ENCODE measurements at regions not wholly inside any gene's neighbourhood (a gene's known extent, or its start where the extent isn't known, plus 50 kb on each side); places are given as distances from the start of the nearest gene placed in this dataset.
A peak's percentile ranks its signal among the peaks of the same experiment; 100 is the strongest.

DNA sequence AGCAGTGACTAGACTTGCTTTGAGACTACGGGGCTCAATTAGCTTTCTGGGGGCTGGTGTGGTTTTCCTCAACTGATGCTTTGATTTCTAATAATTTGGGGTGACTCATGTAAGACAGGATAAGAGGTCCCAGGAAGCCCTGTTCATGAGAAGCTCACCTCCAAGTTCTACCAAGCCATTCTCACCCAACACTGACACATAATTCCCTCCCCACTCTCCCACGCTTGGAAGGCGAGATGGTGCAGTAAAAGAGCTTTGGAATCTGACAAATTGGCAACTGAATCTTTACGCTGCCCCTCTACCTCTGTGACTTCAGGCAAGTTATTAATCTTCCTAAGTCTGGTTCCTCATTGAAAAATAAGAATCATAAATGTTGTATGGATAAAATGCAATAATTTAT is 299.1 kb upstream of the DUSP10 start:
- ATAC-seq (no peak), DNase-seq (ENCODE audit: low spot score) (no peak)
- intact Hi-C loops (cut with DNase I): no loop called here

DNA sequence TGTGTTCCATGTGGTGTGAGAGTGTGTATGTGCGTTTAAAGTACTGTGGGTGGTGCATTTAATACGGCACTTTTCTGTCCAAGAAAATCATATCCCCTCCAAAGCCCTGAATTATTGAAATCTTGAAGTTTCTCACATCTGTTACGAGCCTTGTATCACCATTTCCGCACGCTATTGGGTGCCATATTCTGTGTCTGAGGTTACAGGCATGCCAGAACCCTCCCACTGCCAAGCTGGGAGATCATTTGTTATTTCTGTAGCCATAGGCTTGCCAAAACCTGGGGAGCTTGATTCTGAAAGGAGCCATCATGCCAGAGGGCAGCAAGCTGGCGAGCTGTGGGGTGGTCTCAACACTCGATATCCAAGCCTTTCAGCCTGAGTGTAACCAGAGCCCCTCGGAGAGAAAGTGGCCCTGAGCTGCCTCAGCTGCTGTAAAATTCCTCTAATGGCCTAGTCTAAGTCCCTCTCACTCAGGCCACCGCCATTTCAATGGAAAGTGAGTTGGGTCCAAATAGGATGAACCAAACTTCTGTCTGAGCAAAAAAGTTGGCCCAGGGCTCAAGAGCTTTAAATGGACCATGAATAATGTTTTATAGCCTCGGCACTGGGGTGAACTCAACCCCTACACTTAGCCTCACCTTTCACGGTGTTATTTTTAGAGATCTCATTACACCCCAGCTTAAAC is 298.4 kb upstream of the DUSP10 start:
- intact Hi-C loops (cut with DNase I): no loop called here
- ATAC-seq (no peak), DNase-seq (ENCODE audit: low spot score) (no peak)

DNA sequence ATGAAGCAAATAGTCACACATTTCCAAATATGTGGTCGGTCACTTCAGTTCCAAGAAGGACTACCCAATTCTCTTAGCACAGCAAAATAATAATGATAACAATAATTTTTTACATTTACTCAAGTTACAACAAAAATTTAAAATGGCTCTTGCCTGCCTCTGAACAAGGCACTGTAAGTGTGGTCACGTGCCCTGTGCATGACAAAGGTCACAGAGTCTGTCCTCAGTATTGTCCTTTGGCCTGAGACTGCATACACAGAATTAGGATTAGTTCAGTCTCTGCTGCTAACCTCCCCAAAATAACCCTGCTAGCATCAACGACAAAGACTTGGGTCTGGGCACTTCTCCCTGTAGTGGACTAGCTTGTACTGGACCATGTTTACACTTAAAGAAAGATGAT is 297.1 kb upstream of the DUSP10 start:
- DNase-seq (ENCODE audit: low spot score) (no peak), ATAC-seq (no peak)
- intact Hi-C loops (cut with DNase I): no loop called here

DNA sequence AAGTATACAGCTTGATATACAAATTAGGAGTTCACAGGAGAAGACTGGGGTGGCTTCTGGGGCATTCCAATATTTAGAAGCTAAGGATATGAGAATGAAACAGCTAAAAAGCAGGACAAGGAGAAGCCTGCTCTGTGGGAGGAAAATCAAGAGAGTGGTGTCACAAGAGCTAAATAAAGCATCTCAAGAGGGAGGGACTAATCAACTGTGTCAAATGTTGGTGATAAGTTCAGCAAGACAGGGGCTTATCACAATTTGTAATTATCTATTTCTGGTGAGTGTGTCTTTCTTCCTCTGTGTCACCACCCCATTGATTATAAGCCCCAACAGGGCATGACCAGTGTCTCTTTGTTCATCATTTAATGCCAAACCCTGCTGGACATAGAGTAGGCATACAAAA is 295.8 kb upstream of the DUSP10 start:
- ATAC-seq: no peak
- intact Hi-C loops (cut with DNase I): no loop called here
- no peak for DNase-seq (ENCODE audit: low spot score)

DNA sequence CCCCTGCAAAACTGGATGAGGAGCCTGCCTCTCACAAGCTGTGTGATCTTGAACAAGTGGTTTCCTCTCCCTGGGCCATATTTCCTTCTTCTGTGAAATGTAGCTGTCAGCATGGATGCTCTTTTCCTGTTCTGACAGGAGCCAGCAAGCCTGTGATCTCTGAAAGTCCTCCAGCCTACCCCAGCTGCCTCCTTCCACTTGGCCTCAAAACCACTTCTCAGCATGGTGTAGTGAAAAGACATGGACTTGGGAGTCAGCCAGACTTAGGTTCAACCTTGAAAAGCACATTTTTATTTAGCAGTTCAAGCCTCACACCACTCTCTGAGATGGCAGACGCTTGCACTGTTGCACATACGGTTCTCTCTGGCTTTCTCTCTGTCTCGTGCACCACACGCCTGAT is 292.9 kb upstream of the DUSP10 start:
- no peak for DNase-seq (ENCODE audit: low spot score)
- no peak for ATAC-seq
- intact Hi-C loops (cut with DNase I): no loop called here

DNA sequence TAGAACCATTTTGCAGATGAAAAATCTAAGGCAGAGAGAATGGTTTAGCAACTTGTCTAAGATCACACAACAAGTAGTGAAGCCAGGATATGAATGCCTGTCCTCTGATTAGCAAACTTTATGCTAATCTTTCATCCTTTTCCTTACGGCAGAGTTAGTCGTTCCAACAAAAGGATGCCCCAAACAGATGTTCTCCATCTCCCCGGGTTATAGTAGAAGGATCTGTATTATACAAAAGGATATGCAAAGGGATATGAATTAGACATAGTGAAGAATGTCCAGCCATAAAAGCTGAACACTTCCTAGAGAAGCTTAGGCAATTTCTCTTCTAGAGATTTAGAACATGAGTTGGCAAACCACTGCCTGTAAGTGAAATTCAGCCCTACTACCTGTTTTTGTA is 291.6 kb upstream of the DUSP10 start:
- intact Hi-C loops (cut with DNase I): no loop called here
- ATAC-seq (no peak), DNase-seq (ENCODE audit: low spot score) (no peak)

DNA sequence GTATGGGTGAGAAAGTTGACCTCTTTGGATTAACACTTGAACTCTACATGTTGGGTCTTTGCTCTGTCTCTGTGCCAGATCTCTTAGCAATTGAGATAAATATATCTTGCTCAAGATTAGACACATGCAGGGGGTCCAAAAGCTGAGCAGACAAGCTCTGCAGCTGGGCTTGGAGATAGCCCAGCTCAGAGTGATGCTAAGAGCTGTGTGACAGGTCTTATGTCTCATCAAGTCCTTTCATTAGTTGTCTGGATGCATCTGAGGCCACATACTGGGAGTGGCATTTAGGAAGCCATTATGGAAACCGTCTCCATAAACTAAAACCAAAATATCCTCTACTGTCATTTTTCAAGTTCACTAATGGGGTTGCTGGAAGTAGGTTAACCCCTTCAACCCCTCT is 289.4 kb upstream of the DUSP10 start:
- intact Hi-C loops (cut with DNase I): no loop called here
- DNase-seq (ENCODE audit: low spot score) (no peak), ATAC-seq (no peak)

DNA sequence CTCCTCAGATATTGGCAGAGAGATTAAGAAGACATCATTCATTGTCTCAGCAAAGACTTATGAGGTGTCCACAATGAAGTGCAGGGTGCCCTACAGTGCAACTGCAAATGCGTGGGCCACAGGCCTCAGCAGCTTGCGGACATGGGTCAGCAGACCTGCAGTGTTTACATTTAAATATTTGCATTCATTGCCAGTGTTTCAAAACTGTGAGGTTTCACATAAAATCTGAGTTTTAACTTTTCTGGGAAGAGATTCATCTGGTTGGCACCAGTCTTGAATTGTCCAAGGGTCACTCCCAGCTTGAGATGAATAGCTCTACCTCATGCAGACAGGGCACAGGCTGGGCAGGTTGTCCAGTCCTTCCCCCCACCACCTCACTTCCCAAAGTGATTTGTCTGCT is 286.8 kb upstream of the DUSP10 start:
- ATAC-seq (no peak), DNase-seq (ENCODE audit: low spot score) (no peak)
- intact Hi-C loops (cut with DNase I): no loop called here

DNA sequence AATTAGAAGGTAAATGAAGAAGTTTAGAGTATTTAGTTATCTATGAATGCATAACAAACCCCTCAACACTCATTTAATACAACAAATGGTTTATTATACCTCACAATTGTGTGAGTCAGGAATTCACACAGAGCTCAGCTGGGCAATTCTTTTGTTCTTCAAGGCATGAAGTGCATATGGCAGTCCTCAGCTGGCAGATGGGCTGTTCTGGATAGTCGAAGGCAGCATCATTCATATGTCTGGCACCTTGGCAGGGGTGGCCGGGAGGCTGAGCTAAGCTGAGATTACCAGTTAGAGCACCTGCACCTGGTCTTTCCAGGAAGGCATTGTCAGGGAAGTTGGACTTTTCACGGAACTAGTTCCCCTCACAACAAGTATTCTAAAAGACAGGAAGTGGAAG is 286.2 kb upstream of the DUSP10 start:
- DNase-seq (ENCODE audit: low spot score) (no peak), ATAC-seq (no peak)
- intact Hi-C loops (cut with DNase I): no loop called here

DNA sequence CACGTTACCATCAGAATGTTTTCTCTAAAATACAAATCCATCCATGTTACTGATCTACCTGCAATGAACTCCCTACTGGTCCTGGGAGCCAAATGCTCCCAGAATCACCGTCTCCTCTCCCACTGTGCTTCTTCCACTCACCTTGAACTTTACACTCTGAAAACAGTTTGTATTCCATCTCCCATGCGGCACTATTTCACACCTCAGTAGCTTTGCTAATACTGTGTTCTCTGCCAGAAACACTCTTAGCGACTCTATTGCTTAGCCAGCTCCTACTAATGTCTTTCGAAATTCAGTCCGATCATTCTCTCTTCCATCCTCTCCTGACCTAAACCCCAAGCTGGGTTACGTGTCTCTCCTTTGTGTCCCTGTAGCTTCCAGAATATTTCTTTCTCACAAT is 284.4 kb upstream of the DUSP10 start:
- DNase-seq (ENCODE audit: low spot score) (no peak), ATAC-seq (no peak)
- intact Hi-C loops (cut with DNase I): no loop called here

DNA sequence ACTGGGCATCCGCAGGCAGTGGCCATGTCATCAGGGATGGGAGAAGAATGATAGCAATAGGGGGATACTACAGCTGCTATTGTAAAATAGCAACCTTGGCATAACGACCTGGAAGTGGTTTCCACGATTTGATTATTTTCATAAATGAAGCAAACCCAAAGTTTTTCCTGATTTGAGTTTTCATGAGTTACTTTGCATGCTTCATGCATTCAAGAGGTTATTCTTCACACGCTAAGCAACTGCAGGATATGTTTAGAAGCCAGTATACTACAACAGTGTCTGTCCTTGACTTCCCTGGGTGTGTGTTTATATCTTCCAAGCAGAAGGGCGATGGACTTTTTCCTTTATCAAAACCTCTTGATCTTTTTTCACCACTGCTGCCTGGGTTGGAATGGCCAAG is 281.1 kb upstream of the DUSP10 start:
- ATAC-seq: no peak
- intact Hi-C loops (cut with DNase I): no loop called here
- no peak for DNase-seq (ENCODE audit: low spot score)

DNA sequence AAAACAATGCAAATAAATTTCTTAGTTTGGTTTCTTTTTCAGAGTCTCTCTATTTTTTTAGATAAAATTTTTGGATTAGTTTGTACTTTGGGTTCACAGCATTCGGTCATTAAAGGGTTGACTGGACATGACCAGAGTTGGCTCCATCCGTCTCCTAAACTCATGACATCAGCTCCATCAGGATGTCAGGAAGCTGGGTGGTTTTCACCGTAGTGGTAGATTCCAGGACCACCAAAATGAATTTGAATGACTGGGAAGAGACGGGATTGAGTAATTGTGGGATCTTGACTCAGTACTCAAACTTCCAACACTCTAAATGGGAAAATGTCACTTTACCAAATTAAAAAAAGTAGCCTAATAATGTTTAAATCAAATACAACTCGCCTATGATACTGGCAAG is 279.2 kb upstream of the DUSP10 start:
- intact Hi-C loops (cut with DNase I): no loop called here
- DNase-seq (ENCODE audit: low spot score): no peak
- ATAC-seq: no peak

DNA sequence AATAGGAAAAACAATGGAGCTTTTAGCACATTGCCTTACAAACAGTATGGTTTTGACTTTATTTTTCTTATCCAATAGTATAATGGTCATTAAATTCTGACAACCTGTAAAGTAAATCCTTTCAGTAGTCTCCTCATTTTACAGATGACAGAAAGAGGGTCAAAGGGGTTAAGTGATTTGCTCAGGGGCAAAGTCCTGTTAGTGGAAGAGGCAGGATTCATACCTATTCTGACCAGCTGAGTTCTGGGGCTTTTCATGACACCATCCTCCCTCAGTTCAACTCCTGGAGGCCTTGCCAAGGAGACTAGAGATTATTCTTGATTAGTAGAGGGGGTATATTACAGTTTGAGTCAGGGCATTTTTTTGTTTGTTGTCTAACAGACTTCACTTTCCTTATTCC is 278.7 kb upstream of the DUSP10 start:
- ATAC-seq: no peak
- DNase-seq (ENCODE audit: low spot score): no peak
- intact Hi-C loops (cut with DNase I): no loop called here

DNA sequence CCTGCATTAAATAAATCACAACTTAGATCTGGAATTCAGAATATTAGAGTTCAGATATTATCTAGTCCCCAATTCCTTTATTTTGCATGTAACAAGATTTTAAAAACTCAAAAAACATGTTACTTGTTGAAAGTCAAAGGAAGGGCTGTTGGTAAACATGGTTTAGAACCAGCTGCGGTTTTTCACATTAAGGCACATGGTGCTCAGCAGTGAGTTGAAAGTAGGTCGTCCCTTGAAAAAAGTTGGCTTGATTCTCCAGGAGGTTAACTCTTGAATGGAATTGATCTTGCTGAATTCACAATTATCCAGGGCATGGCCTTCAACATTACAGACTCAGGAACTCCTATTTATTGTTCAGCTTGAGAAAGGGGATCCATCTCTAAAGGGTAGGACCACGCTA is 277.1 kb upstream of the DUSP10 start:
- DNase-seq (ENCODE audit: low spot score) (no peak), ATAC-seq (no peak)
- intact Hi-C loops (cut with DNase I): no loop called here

DNA sequence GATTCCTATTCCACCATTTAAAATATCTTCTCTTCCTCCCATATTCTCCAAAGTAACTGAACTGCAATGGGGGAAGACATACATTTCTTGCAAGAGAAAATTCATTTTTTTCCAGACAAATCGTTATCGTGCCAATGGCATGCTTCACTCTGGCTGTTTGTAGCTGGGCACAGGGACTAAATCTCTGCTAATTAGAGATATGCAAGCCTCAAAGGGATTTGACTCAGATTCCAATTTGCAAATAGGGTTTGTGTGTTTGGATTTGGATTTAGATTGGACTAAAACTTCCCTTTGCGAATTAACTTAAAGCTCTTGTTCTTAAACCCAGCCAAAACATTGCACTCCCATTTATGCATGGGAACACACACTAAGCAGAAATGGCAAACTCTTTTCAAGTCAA is 276.2 kb upstream of the DUSP10 start:
- ATAC-seq (no peak), DNase-seq (ENCODE audit: low spot score) (no peak)
- intact Hi-C loops (cut with DNase I): no loop called here

DNA sequence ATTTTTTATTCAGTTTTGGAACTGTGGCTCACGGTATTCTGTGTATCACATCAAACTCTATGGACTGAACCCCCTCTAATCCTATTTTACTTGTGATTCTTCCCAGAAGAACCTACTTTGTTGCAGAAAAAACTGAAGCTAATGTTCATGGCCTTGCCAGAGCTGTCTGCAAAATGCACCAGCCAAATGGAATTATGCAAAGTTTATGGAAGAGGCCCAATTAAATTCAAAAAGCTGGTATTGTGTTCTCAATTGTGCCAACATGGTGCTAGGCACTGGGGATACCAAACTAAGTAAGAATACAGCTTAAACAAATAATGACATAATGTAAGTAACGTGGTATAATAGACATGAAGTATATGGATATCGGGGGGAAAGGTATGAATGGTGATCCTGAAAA is 273.8 kb upstream of the DUSP10 start:
- intact Hi-C loops (cut with DNase I): no loop called here
- DNase-seq (ENCODE audit: low spot score) (no peak), ATAC-seq (no peak)

DNA sequence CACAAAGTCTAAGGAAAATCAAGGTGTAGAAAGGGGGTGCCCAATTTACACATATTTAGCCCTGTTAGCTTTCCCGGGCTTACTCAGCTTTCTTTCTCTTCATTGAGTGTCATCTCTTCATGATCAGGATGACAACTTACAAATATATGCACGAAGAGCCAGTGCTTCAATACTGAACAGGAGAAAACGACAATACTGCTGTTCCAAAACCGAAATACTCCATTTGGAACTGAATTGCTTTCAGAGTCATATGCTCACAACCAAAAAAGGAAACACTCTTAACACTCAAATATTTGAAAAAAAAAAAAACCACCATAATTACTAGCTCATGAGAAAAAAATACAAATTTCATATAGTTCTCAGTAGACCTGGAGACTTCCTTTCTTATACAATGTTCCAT is 272.1 kb upstream of the DUSP10 start:
- DNase-seq (ENCODE audit: low spot score): no peak
- no peak for ATAC-seq
- intact Hi-C loops (cut with DNase I): no loop called here

DNA sequence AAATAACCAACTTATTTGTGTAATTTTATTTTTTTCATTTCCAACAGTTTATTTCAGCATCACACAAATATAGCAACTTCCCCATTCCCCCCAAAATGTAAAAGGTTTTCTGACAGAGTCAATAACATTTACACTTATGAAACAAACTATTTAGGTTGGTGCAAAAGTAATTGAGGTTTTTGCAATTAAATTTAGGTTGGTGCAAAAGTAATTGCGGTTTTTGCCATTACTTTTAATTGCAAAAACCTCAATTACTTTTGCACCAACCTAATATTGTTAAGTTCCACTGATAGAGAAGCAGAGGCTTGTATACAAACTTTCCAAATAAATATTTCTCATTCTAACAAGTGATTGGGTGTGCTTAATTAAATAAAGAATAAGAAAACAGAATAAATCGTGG is 270.9 kb upstream of the DUSP10 start:
- DNase-seq (ENCODE audit: low spot score): no peak
- ATAC-seq: no peak
- intact Hi-C loops (cut with DNase I): no loop called here

DNA sequence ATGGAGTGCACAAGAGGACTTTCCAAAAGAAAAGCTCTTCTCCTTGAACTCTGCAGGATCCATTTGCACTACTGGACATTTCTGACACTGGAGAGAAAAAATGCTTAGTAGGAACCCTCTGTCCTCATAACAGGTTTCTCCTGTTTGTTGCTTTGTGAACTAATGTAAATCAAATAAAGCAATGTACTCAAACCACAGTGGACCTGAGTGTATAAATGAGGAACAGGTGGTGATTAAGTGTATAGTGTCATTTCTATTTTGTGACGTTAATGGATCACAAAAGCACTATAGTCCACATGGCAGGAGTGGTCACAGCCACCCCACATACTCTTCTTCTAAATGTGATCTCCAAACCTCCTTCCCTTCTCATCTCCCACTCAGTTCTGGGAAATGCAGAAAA is 268.4 kb upstream of the DUSP10 start:
- DNase-seq (ENCODE audit: low spot score): no peak
- no peak for ATAC-seq

DNA sequence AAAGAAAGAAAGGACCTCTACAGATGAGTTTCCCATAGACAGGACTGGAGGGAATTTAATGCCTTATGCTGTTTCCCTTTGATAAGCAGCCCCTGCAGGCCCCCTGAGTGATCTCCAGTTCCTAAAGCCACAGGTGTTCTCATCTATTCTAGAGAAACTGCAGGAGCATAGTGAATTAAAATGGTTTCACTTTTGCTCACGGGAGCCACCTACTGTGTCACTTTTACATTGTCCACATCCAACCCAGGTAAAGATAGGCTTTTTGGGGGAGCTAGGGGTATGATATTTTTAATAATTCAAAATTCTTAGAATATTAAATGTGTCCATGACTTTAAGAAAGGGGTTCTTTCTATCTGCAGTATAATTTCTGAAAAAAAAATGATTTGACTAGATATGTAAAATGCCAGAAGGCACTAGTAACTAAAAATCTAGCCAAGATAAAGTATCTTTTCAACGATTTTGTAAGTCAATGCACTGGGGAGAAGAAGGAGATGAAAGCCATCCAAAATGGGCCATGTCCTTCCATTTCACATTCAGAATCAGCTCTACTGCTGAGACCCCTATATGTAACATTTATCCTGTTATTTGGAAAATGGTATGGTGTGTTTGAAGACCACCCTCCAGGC is 267.3 kb upstream of the DUSP10 start:
- DNase-seq (ENCODE audit: low spot score) (no peak), ATAC-seq (peak; percentile 49)
- intact Hi-C loops (cut with DNase I): no loop called here

More for the DNA sequence above, 268.4 kb upstream of the DUSP10 start:
- intact Hi-C loops (cut with DNase I): no loop called here

DNA sequence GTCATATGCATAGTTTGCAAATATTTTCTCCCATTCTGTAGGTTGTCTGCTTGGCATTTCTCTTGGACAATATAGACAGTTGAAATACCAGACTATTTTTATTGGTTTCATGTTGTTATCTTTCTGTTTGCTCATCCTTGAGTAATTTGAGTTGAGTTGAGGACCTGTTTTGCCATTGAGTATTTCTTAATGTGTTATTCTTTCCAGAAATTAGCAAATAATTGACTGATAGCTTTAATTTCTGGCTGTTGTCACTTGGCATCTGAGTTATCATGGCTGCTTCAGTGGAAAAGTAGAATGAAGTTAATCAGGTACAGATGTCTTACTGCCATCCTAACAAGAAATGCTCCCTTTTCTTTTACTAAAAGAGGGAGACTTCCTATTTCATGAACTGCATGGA is 264.8 kb upstream of the DUSP10 start:
- no peak for DNase-seq (ENCODE audit: low spot score)
- intact Hi-C loops (cut with DNase I): no loop called here
- ATAC-seq: no peak

All from sciatic nerve (tissue), 2 donors.